SU-DHL-6 (cell line): ENCODE measurements at regions not wholly inside any gene's neighbourhood (a gene's known extent, or its start where the extent isn't known, plus 50 kb on each side); places are given as distances from the start of the nearest gene placed in this dataset.

ENCODE experiments used
- H2AFZ ChIP-seq: fragments of 200-600 bp; sonication (generic); 2 replicates; pipeline ENCODE4 v1.6.1; 2014; ENCODE audit warnings: low read depth, mild to moderate bottlenecking, moderate library complexity, mixed read lengths, antibody characterized with exemption, low read length; ENCODE audit not compliant: severe bottlenecking
- H3F3A ChIP-seq: fragments of 200-600 bp; shearing (Covaris generic); 2 replicates; pipeline ENCODE4 v1.6.0; 2016; ENCODE audit warnings: antibody characterized with exemption, mild to moderate bottlenecking; ENCODE audit not compliant: insufficient read depth
- H3K27ac ChIP-seq: fragments of 200-600 bp; sonication (generic); 2 replicates; pipeline ENCODE4 v1.5.1; 2016; ENCODE audit warnings: low read depth, mild to moderate bottlenecking, low read length, moderate library complexity, mixed read lengths
- H3K27me3 ChIP-seq: fragments of 200-600 bp; sonication (generic), shearing (Covaris generic); 2 replicates; pipeline ENCODE4 v1.6.0; 2014; ENCODE audit warnings: mild to moderate bottlenecking, low read length
- H3K36me3 ChIP-seq: fragments of 200-600 bp; sonication (generic); 2 replicates; pipeline ENCODE4 v1.6.1; 2014; ENCODE audit warnings: mild to moderate bottlenecking, low read length, mixed read lengths
- H3K4me2 ChIP-seq: fragments of 300-600, 200-600 bp; shearing (Covaris generic), sonication (generic); 2 replicates; pipeline ENCODE4 v1.6.0; 2014; ENCODE audit warnings: low read length, low read depth, mild to moderate bottlenecking; ENCODE audit not compliant: poor library complexity, severe bottlenecking
- H3K4me3 ChIP-seq: fragments of 200-600 bp; sonication (generic); 2 replicates; pipeline ENCODE4 v1.5.1; 2014; ENCODE audit warnings: antibody characterized with exemption, low read length, mild to moderate bottlenecking, mixed read lengths; ENCODE audit not compliant: insufficient read depth, poor library complexity, severe bottlenecking
- H3K79me2 ChIP-seq: fragments of 200-600 bp; sonication (generic); 2 replicates; pipeline ENCODE4 v1.6.1; 2014; ENCODE audit warnings: mild to moderate bottlenecking, low read length, moderate library complexity; ENCODE audit not compliant: insufficient read depth
- H3K9ac ChIP-seq: fragments of 200-600 bp; sonication (generic); 2 replicates; pipeline ENCODE4 v1.7.0; 2014; ENCODE audit warnings: mild to moderate bottlenecking, low read length
- H3K9me2 ChIP-seq: fragments of 200-600 bp; sonication (generic); replicated peaks from 2 replicates; pipeline ENCODE4 v1.6.1; 2014; ENCODE audit warnings: low read length; ENCODE audit not compliant: insufficient read depth
- H3K9me3 ChIP-seq: fragments of 200-600 bp; sonication (generic); 2 replicates; pipeline ENCODE4 v1.6.1; 2014; ENCODE audit warnings: low read length, mixed read lengths; ENCODE audit not compliant: insufficient read depth
- H4K20me1 ChIP-seq: fragments of 200-600 bp; sonication (generic); 2 replicates; pipeline ENCODE4 v1.6.1; 2014; ENCODE audit warnings: low read depth, mild to moderate bottlenecking, antibody characterized with exemption, low read length, moderate library complexity, mixed read lengths
- CTCF ChIP-seq: fragments of 200-600 bp; sonication (generic); IDR thresholded peaks from one replicate; pipeline ENCODE4 v1.5.1; 2017; ENCODE audit warnings: antibody characterized with exemption, mild to moderate bottlenecking, low read length, moderate library complexity; ENCODE audit not compliant: insufficient read depth, poor library complexity, severe bottlenecking
- EZH2phosphoT487 ChIP-seq: fragments of 200-600 bp; sonication (generic), shearing (Covaris generic); conservative IDR thresholded peaks from 2 replicates; pipeline ENCODE4 v1.6.1; 2018; ENCODE audit warnings: mild to moderate bottlenecking, antibody characterized with exemption, low read length, moderate library complexity, mixed read lengths

- Histone ChIP-seq H4K20me1 (no peaks in the 10 kb centered on the region), H2AFZ (no peak overlapping the region), H3K9ac (no peak overlapping the region), H3K4me2 (no peak overlapping the region), H3K36me3 (no peaks in the 10 kb centered on the region), H3F3A (no peaks in the 10 kb centered on the region), H3K27me3 (no peaks in the 10 kb centered on the region), H3K9me2 (no peaks in the 10 kb centered on the region), H3K27ac (no peak overlapping the region), H3K4me3 (no peak overlapping the region), H3K79me2 (no peaks in the 10 kb centered on the region), H3K9me3 (no peaks in the 10 kb centered on the region)
- no peak for TF ChIP-seq EZH2phosphoT487
Observed at GRCh38 chr1:29518183-29518835, 282.0 kb downstream of the PTPRU start.

- H2AFZ ChIP-seq: no peak overlapping the region
- H4K20me1 ChIP-seq: no peaks in the 10 kb centered on the region
- H3K9me3 ChIP-seq: no peaks in the 10 kb centered on the region
- TF ChIP-seq CTCF: no peak
- TF ChIP-seq EZH2phosphoT487: no peak
- H3K9ac ChIP-seq: no peak overlapping the region
- H3K27ac ChIP-seq: no peak overlapping the region
- no peak overlapping the region for H3K4me3 ChIP-seq
- H3K9me2 ChIP-seq: no peaks in the 10 kb centered on the region
- no peaks in the 10 kb centered on the region for H3K36me3 ChIP-seq
- H3F3A ChIP-seq: no peaks in the 10 kb centered on the region
- no peak overlapping the region for H3K4me2 ChIP-seq
- no peaks in the 10 kb centered on the region for H3K79me2 ChIP-seq
- H3K27me3 ChIP-seq: no peaks in the 10 kb centered on the region
Observed at GRCh38 chr1:29517251-29518086, 281.1 kb downstream of the PTPRU start.

GRCh38 chr1:29516063-29516820 is 279.9 kb downstream of the PTPRU start:
- H3K9me2 ChIP-seq: no peaks in the 10 kb centered on the region
- no peaks in the 10 kb centered on the region for H3K36me3 ChIP-seq
- H3K4me2 ChIP-seq: no peak overlapping the region
- no peak overlapping the region for H3K27ac ChIP-seq
- H3K9ac ChIP-seq: no peak overlapping the region
- no peaks in the 10 kb centered on the region for H3K9me3 ChIP-seq
- no peak overlapping the region for H2AFZ ChIP-seq
- TF ChIP-seq CTCF (no peak), EZH2phosphoT487 (no peak)
- no peaks in the 10 kb centered on the region for H4K20me1 ChIP-seq
- no peaks in the 10 kb centered on the region for H3F3A ChIP-seq
- no peaks in the 10 kb centered on the region for H3K27me3 ChIP-seq
- no peak overlapping the region for H3K4me3 ChIP-seq
- no peaks in the 10 kb centered on the region for H3K79me2 ChIP-seq
